IMR-90 (cell line): ENCODE measurements at regions not wholly inside any gene's neighbourhood (a gene's known extent, or its start where the extent isn't known, plus 50 kb on each side); places are given as distances from the start of the nearest gene placed in this dataset.
"Not testable (repeated sequence)": the region's sequence is repeated elsewhere in the genome, so short reads cannot be mapped to it uniquely, and the experiment has no call there.

ENCODE experiments used
- CEBPB ChIP-seq: IDR thresholded peaks from 2 replicates; pipeline ENCODE4 v1.6.1; 2012; ENCODE audit warnings: low read depth, low read length, improper control_type of control experiment
- CHD1 ChIP-seq: IDR thresholded peaks from 2 replicates; pipeline ENCODE4 v1.6.1; 2012; ENCODE audit warnings: low read depth, low read length, improper control_type of control experiment
- CTCF ChIP-seq: conservative IDR thresholded peaks from 2 replicates; pipeline ENCODE4 v1.5.1; 2012; ENCODE audit warnings: mild to moderate bottlenecking, low read depth, low read length, improper control_type of control experiment
- FOS ChIP-seq: fragments of 150-350 bp; IDR thresholded peaks from 2 replicates; pipeline ENCODE4 v1.6.1; 2016; ENCODE audit warnings: low read depth, low read length
- MAFK ChIP-seq: IDR thresholded peaks from 2 replicates; pipeline ENCODE4 v1.6.1; 2012; ENCODE audit warnings: low read depth, low read length, improper control_type of control experiment
- POLR2A ChIP-seq: IDR thresholded peaks from 2 replicates; pipeline ENCODE4 v1.6.1; 2012; ENCODE audit warnings: mild to moderate bottlenecking, low read depth, low read length
- RAD21 ChIP-seq: IDR thresholded peaks from 2 replicates; pipeline ENCODE4 v1.6.1; 2012; ENCODE audit warnings: low read length, improper control_type of control experiment
- SMC3 ChIP-seq: fragments of 150-350 bp; IDR thresholded peaks from 2 replicates; pipeline ENCODE4 v1.6.1; 2016; ENCODE audit warnings: low read depth, mild to moderate bottlenecking, antibody characterized with exemption, low read length, moderate library complexity
- USF2 ChIP-seq: fragments of 150-350 bp; IDR thresholded peaks from 2 replicates; pipeline ENCODE4 v1.6.1; 2017; ENCODE audit warnings: mild to moderate bottlenecking, antibody characterized with exemption, low read length, low read depth
- TF ChIP-seq, protein P1 (sequence below): fragments of 150-350 bp; IDR thresholded peaks from 2 replicates; pipeline ENCODE4 v1.6.1; 2016; ENCODE audit warnings: low read depth, mild to moderate bottlenecking, low read length, moderate library complexity, borderline replicate concordance

- TF ChIP-seq CTCF, POLR2A, SMC3, CHD1, FOS, CEBPB, RAD21, MAFK, USF2: not testable (repeated sequence)
- TF ChIP-seq, protein P1, sequence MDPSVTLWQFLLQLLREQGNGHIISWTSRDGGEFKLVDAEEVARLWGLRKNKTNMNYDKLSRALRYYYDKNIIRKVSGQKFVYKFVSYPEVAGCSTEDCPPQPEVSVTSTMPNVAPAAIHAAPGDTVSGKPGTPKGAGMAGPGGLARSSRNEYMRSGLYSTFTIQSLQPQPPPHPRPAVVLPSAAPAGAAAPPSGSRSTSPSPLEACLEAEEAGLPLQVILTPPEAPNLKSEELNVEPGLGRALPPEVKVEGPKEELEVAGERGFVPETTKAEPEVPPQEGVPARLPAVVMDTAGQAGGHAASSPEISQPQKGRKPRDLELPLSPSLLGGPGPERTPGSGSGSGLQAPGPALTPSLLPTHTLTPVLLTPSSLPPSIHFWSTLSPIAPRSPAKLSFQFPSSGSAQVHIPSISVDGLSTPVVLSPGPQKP: not testable (repeated sequence)
Observed at GRCh38 chr14:48259876-48260275, 584.5 kb upstream of the MDGA2 start.
